GM04503 (cell line): ENCODE measurements at regions not wholly inside any gene's neighbourhood (a gene's known extent, or its start where the extent isn't known, plus 50 kb on each side); places are given as distances from the start of the nearest gene placed in this dataset.

Source experiments
- DNase-seq: peaks from one replicate; pipeline ENCODE4 v3.0.0-alpha.2; 2012; ENCODE audit warnings: low read depth

DNA sequence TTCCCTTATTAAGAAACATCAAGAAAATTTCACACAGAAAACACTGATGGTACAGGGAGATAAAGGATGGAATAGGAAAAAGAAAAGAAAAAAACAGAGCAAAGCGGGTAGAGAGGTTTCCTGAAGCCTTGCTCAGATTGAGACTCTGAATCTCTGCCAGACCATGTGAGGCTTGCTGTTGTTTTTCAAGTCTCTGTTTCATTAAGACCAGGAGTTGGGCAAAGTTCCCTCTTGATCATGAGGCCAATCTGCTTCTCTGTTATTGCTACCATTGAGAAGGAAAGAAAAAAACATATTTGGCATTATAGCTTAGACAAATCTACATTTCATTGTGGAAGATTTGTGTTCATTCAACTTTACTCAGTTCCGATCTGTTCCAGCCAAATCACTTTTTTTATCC lies 201.6 kb upstream of the SOX9 start:
- no peak for DNase-seq

DNA sequence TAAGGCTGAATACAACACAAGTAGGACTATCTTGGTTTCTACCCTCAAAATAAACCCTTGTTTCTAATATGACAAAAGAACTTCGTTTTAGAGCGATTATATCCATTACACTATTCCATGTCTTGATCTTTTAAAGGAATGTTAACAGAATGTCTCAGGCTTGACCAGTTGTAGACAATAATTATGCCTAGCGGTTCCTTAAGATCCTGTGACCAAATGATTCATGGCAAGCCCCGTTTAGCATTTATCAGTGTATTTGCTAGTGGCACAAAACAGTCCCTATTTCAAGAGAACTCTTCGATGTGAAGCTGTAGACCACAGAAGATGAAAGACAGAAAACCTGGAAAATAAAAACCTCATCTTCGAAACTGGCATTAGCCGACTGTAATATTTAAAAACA lies 200.9 kb upstream of the SOX9 start:
- no peak for DNase-seq

- DNase-seq, result no peak
These were observed 199.0 kb upstream of the SOX9 start for GRCh38 chr17:71921796-71922195.

- DNase-seq, result peak; percentile 52
These were observed 198.4 kb upstream of the SOX9 start for GRCh38 chr17:71922439-71922838.

DNA sequence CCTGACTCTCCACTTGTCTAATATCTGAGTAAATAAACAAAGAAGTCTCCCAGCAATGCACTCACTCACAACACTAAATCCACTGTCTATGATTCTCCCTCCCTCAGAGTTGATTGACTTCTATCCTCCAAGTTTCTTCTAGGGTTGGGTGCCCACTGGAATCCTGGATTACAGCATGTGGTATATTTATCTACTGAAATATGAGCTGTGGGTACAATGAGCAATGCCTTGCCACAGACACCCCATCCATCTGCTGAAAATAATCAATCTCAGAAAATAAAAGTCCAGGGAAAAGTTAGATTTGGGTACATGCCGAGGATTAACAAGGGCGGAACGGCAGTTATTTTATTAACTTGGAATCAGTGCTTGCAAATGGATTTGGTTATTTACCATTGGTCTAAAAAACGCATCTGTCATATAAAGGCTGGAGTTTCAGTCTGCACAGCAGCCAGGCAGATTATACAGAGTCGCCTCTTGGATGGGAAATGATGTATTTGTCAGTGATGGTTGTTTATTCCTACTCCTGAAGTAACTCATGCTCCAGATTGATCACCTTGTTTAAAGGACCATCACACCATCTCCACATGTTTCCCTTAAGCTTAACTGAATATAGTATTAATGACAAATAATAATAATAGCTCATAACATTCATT lies 193.9 kb upstream of the SOX9 start:
- DNase-seq, result no peak

- DNase-seq, result no peak
These were observed 187.5 kb upstream of the SOX9 start for GRCh38 chr17:71933306-71933705.

- no peak for DNase-seq
These were observed 186.3 kb upstream of the SOX9 start for GRCh38 chr17:71934520-71934919.

GRCh38 chr17:71935341-71935740 lies 185.5 kb upstream of the SOX9 start:
- DNase-seq, result no peak

- DNase-seq, result no peak
These were observed 183.8 kb upstream of the SOX9 start for GRCh38 chr17:71936977-71937376.

- DNase-seq, result no peak
These were observed 182.9 kb upstream of the SOX9 start for GRCh38 chr17:71937914-71938313.

DNA sequence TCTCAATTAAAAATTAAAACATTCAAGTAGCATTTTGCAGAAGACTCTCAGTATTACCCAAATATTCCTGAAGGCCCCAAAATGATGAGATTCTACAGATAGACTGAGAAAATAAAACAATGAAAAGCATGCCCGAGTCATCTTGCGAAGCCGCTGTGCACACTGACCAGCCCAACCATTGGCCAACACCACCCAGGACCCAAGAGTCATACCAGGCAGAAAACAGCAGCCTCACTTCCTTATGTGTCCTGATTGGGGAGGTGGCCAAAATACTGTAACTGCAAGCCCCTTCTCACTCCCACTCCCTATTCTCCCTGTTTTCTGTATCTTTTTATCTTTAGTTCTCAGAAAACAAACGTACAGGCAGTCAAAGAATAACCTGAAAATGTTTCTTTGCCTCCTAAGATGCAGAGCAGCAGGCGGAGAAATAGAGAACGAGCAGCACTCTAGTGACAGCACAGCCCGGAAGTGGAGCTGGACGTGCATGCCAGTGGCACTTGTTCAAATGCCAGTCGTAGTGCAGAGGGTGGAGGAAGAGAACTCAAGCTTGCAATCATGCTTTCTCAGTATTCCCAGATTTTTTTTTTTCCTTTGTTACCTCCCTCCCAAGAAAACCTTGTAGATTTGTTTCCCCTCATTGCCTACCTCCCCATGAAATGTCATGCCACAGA lies 182.3 kb upstream of the SOX9 start:
- DNase-seq, result no peak

DNA sequence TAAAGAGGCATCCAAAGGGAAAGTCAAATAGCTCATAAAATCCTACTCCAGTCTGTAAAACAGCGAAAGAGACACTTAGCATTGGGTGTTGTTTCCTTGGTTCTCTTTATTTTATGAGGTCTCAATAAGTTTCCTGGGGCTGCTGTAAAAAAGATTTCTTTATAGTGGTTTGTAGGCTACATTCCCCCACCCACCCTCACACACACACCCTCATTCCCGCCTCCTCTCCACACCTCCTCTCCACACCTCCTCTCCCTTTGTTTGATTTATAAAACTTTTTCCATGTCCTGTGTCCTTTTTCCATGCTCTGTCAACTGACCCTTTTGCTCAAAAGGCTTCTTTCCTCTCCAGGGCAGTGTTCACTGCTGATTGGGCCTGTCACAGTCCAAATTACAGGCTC lies 178.9 kb upstream of the SOX9 start:
- DNase-seq, result no peak

DNA sequence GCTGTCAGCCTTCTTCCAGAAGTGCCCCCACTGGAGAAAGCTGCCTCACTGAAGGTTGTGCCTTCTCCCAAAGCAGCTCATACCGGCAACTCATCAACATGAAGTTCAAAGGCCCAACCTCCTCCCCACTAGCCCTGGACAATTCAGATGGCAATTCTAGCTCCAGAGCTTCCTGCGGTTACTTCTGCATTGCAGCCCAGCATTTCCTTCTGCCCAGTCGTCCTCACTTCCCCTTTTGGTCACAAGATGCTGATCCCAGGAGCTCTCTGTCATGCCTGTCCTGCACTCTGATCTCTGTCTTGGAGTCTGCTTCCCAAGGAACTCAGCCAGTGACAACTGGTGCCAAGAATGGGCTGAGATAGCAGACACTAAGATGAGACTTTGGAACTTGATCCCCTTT lies 178.2 kb upstream of the SOX9 start:
- no peak for DNase-seq

GRCh38 chr17:71948703-71949422 lies 172.0 kb upstream of the SOX9 start:
- DNase-seq, result no peak

- DNase-seq, result no peak
These were observed 161.7 kb upstream of the SOX9 start for GRCh38 chr17:71959154-71959553.

DNA sequence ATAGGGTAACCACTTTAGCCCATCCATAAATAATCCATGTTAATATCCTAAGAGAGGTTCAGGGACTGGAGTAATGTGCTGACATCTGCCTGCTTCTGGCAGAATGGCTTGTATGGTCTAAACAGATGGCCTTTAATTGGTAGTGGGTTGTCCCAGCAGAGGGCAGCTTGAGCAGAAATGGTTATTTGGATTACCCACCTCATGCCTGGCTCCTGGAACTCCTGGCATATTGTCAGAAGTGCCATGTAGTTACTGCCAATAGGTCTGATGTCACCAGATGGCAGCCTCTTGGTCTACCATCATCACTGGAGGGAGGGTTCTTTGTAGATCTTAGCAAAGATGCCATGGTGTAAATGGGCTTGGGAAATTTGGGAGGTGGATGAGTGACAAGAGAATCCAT lies 157.5 kb upstream of the SOX9 start:
- DNase-seq, result no peak

GRCh38 chr17:71963791-71964190 lies 157.0 kb upstream of the SOX9 start:
- DNase-seq, result no peak

- no peak for DNase-seq
These were observed 156.3 kb upstream of the SOX9 start for GRCh38 chr17:71964559-71964958.

- DNase-seq, result no peak
These were observed 154.8 kb upstream of the SOX9 start for GRCh38 chr17:71966055-71966454.

DNA sequence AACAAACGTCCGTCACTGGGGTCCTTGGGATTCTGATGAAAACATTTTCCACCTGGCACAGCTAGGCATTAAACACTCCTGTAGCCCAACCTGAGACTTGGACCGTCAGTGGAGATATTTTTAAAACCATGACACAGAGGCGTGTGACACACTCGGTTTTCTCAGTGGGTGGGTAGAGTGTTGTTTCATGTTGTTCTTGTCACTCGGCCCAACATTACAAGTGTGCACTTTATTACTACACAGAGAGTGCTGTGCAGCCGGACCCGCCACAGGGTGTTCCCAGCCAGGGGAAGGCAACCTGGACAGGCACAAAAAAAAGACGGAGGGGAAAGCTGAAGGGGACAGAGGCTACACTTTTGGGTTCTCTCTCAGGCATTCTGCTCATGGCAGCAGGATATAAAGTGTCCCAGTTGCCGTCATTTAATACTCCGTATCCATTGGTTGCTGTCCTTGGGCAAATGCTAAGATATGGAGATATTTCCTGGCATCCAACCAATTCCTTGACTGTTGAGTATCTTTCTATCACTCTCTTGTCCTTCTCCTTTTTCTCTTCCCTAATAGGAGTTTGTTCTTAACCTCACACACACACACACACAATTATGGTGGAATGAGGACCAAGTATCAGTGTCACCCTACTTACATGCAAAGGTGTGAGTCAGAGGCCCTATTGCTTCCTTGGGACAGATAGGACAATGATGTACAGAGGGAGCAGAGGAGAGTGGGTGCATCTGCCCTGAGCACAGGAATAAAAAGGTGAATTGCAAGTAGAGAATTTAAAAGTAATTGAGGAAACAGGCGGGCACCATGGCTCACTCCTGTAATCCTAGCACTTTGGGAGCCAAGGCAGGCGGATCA lies 154.1 kb upstream of the SOX9 start:
- DNase-seq, result no peak

DNA sequence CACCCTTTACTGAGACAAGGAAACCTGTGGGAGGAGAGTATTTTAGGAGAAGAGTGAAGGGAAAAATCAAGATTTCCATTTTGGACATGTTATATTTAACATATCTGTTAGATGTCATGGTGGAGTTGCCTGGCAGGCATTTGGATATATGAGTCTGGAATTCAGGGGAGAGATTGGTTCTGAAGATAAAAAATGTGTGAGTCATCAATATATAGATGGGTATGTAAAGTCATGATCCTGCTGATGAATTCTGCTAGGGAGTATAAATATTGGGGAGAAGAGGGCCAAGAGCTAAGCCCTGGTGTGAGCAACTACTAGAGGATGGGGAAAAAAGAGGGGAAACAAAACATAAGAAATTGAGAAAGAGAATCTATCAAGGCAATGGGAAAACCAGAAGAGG lies 151.3 kb upstream of the SOX9 start:
- no peak for DNase-seq

DNA sequence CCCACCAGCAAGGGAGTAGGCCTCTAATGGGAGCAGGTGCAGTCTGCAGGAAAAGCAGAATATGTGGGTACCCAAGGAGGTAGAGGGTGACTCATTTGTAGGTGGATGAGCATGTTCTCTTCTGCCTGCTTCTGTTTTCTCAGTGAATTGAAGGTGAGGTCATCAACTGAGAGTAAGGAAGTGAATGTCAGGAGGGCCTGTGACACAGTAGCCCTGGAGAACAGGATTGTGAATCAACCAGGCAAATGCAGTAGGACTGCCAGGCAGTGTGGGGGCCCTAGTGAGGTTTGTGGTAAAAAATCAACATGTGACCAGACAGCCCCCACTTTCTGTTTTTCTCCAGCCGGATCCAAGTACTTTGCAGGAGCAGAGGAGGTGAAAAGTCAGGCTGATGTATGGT lies 150.5 kb upstream of the SOX9 start:
- no peak for DNase-seq

DNA sequence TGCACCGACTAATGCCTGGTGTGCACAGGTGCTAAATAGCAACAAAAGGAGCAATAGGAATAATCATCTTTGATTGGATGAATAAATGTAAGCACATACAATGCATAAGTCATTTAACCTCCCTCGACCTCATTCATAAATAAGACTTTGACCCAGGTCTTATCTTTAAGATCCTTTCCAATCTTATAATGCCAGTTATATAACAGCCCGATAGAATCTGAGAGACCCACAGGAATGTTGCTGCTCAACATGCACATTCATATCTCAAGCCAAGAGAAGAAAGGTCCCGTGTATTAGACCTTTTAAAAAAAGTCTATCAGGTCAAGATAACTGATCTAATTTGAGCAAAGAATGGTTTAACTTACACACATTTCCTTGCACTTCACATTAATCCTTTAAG lies 146.8 kb upstream of the SOX9 start:
- no peak for DNase-seq
